HG03280 (cell line): ENCODE measurements at regions not wholly inside any gene's neighbourhood (a gene's known extent, or its start where the extent isn't known, plus 50 kb on each side); places are given as distances from the start of the nearest gene placed in this dataset.

Experiments used
- ATAC-seq: cut with Tn5 transposase; IDR thresholded peaks from one replicate; pipeline ENCODE4 v1.9.1; 2021; ENCODE audit warnings: mild to moderate bottlenecking, moderate library complexity; ENCODE audit not compliant: unreplicated experiment

- ATAC-seq: no peak
These were observed 84.8 kb upstream of the FZD8 start for GRCh38 chr10:35726846-35727245.

- no peak for ATAC-seq
These were observed 81.9 kb upstream of the FZD8 start for GRCh38 chr10:35723992-35724391.

GRCh38 chr10:35723059-35723458 is 81.0 kb upstream of the FZD8 start:
- ATAC-seq: no peak

- no peak for ATAC-seq
These were observed 80.5 kb upstream of the FZD8 start for GRCh38 chr10:35722636-35723035.

GRCh38 chr10:35722226-35722625 is 80.1 kb upstream of the FZD8 start:
- no peak for ATAC-seq

- ATAC-seq: no peak
These were observed 78.3 kb upstream of the FZD8 start for GRCh38 chr10:35720366-35720765.

DNA sequence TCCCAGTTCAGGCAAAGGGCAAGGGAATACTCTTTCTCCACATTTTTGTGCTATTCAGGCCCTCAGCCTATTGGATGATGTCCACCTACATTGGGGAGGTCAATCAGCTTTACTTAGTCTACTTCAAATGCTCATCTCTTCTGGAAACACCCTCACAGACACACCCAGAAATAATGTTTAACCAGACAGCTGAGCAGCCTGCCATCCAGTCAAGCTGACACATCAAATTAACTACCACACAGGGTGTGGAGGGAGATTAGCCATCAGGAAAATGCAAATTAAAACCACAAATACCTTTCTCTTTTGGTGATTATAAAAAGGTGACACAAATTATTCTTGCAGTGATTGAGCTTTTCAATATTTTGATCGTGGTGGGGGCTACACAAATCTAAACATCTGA is 74.7 kb upstream of the FZD8 start:
- ATAC-seq: no peak

- no peak for ATAC-seq
These were observed 70.4 kb upstream of the FZD8 start for GRCh38 chr10:35712486-35712885.

GRCh38 chr10:35711615-35712411 is 69.7 kb upstream of the FZD8 start:
- ATAC-seq: no peak

- ATAC-seq: no peak
These were observed 65.7 kb upstream of the FZD8 start for GRCh38 chr10:35707642-35708425.

DNA sequence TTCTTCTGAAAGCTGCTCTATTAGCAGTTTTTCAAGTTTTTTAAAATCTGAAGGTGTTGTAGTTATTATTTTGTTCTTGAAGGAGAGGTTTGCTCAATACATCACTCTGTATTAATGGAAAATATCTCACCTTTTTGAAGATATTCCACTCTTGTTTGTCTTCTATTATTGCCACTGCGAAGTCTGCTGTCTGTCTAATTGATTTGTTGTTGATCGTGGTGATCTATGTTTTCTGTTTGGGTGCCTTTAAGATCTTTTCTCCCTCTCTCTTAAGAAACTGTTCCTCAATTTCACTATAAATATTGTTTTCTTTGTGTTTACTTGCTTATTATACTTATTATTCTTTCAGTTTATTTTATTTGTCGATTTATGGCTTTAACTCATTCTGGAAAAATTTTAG is 64.9 kb upstream of the FZD8 start:
- no peak for ATAC-seq

GRCh38 chr10:35705671-35706070 is 63.6 kb upstream of the FZD8 start:
- ATAC-seq: no peak

DNA sequence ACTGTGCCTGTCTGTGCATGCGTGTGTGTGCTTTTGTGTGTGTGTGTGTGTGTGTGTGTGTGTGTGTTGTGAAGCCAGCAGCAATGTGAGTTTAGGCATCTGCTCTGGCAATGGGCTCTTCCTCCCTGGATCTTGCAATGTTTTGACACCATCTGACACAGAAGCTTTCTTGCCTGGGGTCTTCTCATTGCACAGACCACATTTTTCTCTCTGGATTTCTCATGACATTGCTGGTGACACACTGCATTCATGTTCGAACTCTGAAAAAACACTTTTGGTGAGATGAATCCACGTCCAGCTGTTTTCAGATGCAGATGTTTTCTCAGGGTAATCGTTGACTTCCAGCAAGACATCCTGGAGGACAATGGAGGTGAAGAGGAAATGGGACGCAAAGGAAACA is 63.0 kb upstream of the FZD8 start:
- ATAC-seq: no peak

DNA sequence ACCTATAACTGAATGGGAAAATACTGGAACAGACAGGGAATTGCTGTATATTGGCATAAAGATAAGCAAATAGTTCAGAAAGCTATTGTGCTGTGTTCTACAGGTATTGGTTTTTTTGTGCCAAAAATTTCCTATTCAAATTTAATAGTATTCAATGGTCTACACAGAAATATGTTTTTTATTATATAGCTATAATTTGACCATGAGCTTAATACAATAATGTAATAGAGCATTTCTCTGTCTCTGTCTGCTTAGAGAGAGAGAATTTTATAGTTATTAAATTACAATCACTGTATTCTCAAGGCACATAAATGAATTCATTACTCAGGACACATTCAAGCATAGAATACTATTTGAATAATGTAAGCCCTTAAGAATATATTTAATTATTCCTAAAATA is 62.3 kb upstream of the FZD8 start:
- ATAC-seq: no peak

DNA sequence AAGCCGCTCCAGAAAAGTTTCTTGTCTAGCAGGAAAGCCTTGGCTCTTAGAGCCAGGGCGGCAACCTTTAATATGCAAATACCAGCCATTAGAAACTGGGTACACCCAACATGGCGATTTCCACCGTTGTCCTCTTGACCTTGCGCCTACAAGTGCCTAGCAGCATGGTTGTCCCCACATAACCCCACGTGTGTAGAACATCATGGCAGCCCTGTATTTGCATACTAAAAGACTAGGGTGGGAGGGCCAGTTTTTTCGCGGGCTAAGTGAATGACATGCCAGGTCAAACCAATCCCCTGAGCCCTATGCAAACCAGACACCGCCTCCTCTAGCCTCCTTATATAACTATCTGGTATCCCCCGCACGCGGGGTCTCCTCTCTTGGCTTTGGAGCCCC is 58.4 kb upstream of the FZD8 start:
- ATAC-seq: no peak

GRCh38 chr10:35699848-35700486 is 57.9 kb upstream of the FZD8 start:
- ATAC-seq: no peak

DNA sequence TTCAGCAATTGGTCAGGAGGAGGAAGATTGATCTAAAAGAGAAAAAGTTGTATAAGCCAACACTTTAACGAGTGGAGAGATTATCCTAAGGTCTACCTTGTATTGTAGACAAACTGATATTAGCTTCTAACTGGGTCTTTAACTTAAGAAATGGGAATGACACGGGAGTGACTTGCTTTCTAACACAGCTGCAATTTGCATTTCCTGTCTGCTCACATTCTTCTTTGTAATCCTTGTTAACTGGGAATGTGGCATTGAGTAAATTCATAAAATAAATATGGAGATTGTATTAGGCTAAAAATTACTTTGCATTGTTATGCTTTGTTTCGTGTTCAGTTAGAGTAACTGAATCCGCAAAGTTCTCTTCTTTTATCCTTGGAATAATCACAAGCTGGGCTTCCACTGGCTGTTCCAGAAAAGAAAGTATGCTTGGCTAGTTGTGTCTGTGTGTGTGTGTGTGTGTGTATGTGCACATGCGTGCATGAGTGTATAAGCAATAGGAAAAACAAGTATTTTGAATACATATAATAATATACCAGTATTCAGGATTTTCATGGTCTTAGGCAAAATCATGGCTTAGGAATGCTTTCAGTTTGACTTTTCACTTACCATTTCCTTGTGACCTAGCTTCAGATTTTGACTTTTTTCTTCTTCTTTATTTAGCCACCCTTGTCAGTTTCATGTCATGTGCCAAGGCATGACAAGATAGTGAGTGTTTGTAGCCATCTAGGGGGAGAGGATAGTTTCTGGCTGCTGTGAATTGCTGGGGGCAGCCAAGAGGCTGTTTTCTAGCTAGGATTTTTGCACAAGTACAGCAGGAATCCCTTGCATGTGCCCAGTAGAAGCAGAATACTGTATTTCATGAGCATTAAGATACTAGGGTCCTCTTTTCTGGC is 54.5 kb upstream of the FZD8 start:
- no peak for ATAC-seq

DNA sequence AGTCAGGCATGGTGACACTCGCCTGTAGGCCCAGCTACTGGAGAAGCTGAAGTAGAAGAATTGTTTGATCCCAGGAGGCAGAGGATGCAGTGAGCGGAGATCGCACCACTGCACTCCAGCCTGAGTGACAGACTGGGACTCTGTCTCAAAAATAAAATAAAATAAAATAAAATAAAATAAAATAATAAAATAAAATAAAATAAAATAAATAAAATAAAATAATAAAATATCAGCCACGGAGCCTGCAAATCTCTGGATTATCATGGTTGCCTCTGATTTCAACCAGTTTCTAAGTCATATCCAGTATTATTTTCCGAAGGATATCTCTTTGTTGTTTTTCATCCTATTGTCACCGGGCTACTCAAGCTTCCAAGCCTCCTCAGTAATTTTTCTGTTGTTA is 51.7 kb upstream of the FZD8 start:
- ATAC-seq: no peak
